ENCODE measurements at regions not wholly inside any gene's neighbourhood (a gene's known extent, or its start where the extent isn't known, plus 50 kb on each side); places are given as distances from the start of the nearest gene placed in this dataset.

DNA sequence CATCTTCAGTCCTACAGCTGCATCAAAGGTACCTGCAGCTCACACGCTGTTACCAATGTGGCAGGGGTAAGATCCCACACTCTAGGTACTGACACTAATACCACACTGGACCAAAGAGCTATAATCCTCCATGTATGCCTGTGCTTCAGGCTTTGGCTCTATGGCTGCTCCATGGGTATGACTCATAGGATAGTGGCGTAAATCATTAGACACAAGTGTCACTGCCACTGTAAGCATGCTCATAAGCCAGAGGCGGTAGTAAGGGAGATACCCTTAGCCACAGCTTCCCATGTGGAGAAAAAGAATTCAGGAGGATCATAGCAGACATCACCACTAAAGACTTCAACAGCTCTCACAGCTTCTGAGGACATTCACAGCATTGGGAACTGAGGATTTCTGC is 287.5 kb downstream of the ACTRT1 start:
- FAIRE-seq = no peak
- Histone ChIP-seq H3K9me3 (ENCODE audit: insufficient read depth in 2 of 2, low read depth in 1 of 2, low read length in 1 of 2) (no peaks in the 10 kb centered on the region), H3K27ac (ENCODE audit: low read depth, low read length) (no peak overlapping the region), H3K79me2 (ENCODE audit: control insufficient read depth in 1 of 2, insufficient read depth in 2 of 2, low read length in 2 of 2) (no peaks in the 10 kb centered on the region), H3K79me1 (ENCODE audit: low read depth, low read length) (no peaks in the 10 kb centered on the region), H2BK5ac (ENCODE audit: low read depth, low read length) (no peak overlapping the region), H2BK20ac (ENCODE audit: low read length) (no peak overlapping the region), H3K56ac (replicated peaks; ENCODE audit: insufficient read length, low read depth, low read length) (no peak overlapping the region), H3K14ac (ENCODE audit: insufficient read length) (no peak overlapping the region), H3K4me3 (ENCODE audit: extremely low read depth in 1 of 4, insufficient read depth in 2 of 4, low read depth in 3 of 4, low read length in 4 of 4) (no peak overlapping the region), H3K4ac (replicated peaks; ENCODE audit: insufficient read length, low read depth, low read length) (no peak overlapping the region), H3K36me3 (ENCODE audit: control insufficient read depth in 2 of 4, insufficient read depth in 4 of 4, low read length in 3 of 4) (no peaks in the 10 kb centered on the region), H2AK5ac (ENCODE audit: low read depth, low read length) (no peak overlapping the region), H3K9ac (replicated peaks in 1 of 4; ENCODE audit: extremely low read depth in 1 of 4, low read depth in 3 of 4, low read length in 3 of 4) (no peak overlapping the region), H3K23ac (ENCODE audit: insufficient read length) (no peak overlapping the region), H2AFZ (ENCODE audit: low read length) (no peak overlapping the region), H4K91ac (replicated peaks; ENCODE audit: insufficient read length, low read length) (no peak overlapping the region), H3K27me3 (replicated peaks in 1 of 4; ENCODE audit: control insufficient read depth in 3 of 4, extremely low read depth in 1 of 4, insufficient read depth in 3 of 4, low read length in 3 of 4) (no peaks in the 10 kb centered on the region), H3K4me2 (ENCODE audit: insufficient read depth in 1 of 2, low read depth in 2 of 2, low read length in 2 of 2) (no peak overlapping the region), H4K8ac (ENCODE audit: extremely low read depth, insufficient read depth, low read length) (no peak overlapping the region), H3K18ac (ENCODE audit: extremely low read depth, low read length) (no peak overlapping the region), H3K4me1 (replicated peaks in 1 of 4; ENCODE audit: control insufficient read depth in 3 of 4, insufficient read depth in 4 of 4, low read length in 3 of 4) (no peaks in the 10 kb centered on the region), H2BK15ac (ENCODE audit: low read length) (no peak overlapping the region), H3K23me2 (ENCODE audit: low read depth, low read length) (no peaks in the 10 kb centered on the region), H4K5ac (ENCODE audit: insufficient read length, low read depth, low read length) (no peak overlapping the region), H2BK12ac (ENCODE audit: low read depth, low read length) (no peak overlapping the region), H2BK120ac (replicated peaks; ENCODE audit: low read depth, low read length) (no peak overlapping the region), H4K20me1 (replicated peaks in 1 of 2; ENCODE audit: control insufficient read depth in 1 of 2, insufficient read depth in 2 of 2, low read length in 2 of 2) (no peaks in the 10 kb centered on the region)
- ChIA-PET CTCF (ENCODE audit: partially characterized antibody) (no interaction called here), POLR2A (ENCODE audit: partially characterized antibody) (no interaction called here)
- WGBS, 2 experiments (ENCODE audit: extremely low coverage in 1 of 2, insufficient coverage in 1 of 2, insufficient read length in 1 of 2, insufficient replicate concordance in 2 of 2, low coverage in 1 of 2, low lambda C conversion rate in 2 of 2, missing lambda C conversion rate in 1 of 2) = 100% methylated on average over 3 of the region's 3 CpGs; no CpG with 5 or more reads in 1 of the 2 experiments
- DNase-seq (ENCODE audit: low read depth in 1 of 2, low spot score in 2 of 2) = no peak
- TF ChIP-seq CBX8 (IDR thresholded peaks at IDR 0.05; ENCODE audit: borderline replicate concordance, low read depth, low read length) (no peak), FOSL1 (IDR thresholded peaks at IDR 0.05; ENCODE audit: insufficient read depth, low read depth, low read length) (no peak), BACH1 (IDR thresholded peaks at IDR 0.05; ENCODE audit: low read length) (no peak), CTBP2 (IDR thresholded peaks at IDR 0.05; ENCODE audit: borderline replicate concordance, insufficient read depth, insufficient read length, low read length) (no peak), KDM1A (IDR thresholded peaks at IDR 0.05; ENCODE audit: borderline replicate concordance, low read length) (no peak), ATF3 (IDR thresholded peaks at IDR 0.05; ENCODE audit: insufficient read depth, low read depth, low read length) (no peak), SP1 (IDR thresholded peaks at IDR 0.05; ENCODE audit: low read depth, low read length) (no peak)
